Hippocampal formation (tissue), 2 donors: ENCODE measurements at regions not wholly inside any gene's neighbourhood (a gene's known extent, or its start where the extent isn't known, plus 50 kb on each side); places are given as distances from the start of the nearest gene placed in this dataset.
"Not testable (repeated sequence)": the region's sequence is repeated elsewhere in the genome, so short reads cannot be mapped to it uniquely, and the experiment has no call there.

Experiments
- DNase-seq, 2 donors: peaks; one replicate each; lab custom pipeline; 2025; lab: John Stamatoyannopoulos, UW

DNA sequence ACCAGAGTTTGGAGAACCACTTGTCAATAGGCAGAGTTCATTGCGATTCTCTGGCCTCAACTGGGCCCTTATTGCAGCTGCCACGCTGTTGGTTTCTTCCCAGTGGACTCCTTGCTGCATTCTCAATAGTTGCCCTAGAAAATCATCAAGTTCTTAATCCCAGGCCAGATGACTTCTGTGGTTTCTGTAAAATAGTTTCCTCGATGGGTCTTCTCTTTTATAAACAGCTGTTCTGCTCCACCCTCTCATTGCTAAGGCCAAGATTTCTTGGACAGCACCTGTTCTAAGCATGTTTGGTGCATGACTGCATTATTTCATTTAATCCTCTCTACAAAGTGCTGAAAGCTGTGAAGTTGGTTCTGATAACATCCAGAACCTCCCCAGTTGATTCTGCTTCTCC is 131.0 kb downstream of the BCL2L11 start:
- DNase-seq: no peak

DNA sequence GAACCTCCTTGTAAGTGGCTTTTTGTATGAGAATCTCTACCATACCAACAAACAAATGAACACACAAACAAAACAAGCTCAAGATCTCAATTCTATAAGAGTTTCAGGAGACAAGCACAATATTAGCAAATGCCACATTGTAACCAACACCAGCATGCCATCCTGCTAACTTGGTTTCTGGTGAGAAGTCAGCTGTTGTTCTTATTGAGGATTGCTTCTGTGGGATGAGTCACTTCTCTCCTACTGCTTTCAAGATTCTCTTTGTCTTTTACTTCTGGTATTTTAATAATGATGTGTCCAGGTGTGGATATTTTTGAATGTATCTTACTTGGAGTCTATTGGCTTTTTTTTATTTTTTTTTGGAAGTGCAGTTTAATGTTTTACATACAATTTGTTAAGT is 131.7 kb downstream of the BCL2L11 start:
- no peak for DNase-seq

DNA sequence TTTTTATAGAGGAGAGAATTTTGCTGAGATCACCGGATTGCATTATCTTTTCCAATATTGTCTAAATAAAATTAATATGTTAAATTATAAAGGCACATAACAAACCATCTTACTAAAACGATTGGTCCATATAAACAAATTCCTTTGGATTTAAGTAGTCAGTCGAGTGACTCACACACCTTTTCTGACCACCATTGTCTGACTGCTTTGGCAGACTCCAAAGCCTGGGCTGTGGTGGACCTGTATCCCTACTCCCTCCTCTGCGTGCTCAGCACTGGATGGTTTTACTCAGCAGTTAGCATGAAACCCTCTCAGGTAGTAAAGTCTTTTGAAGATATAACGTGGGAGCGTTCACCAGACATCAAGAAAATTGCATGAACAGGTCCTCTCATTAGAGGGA is 134.2 kb downstream of the BCL2L11 start:
- DNase-seq: not testable (repeated sequence)

DNA sequence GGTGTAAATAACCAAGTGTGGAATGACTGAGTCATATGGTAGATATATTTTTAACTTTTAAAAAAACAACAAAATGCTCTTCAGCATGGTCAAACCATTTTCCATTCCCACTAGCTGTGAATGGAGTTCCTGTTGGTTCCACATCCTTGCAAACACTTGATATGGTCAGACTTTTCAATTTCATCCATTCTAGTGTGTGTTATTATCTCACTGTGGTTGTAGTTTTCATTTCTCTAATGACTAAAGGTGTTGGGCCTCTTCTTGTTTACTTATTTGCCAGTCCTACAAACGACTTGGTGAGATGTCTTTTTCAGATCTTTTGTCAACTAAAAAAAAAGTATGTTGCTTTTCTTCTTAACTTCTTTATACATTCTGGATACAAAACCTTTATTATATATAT is 135.9 kb downstream of the BCL2L11 start:
- not testable (repeated sequence) for DNase-seq

DNA sequence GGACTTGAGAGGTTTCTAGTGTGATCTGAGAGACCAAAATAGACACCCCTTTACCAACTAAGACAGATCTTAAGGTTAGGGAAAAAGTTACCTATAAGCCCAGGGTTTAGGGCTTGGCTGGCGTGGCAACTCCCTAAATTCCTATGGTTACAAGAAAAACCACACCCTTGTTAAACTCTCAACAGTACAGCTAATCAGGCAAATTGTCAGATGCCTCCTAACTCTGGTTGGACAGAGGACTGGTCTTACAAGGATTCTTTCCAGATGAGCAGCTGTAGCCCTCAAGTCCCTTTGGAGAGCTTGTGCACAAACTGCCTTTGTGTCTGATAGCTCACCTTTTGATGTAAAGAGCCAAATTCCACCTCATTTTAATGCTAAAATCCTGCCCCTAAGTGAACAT is 136.9 kb downstream of the BCL2L11 start:
- not testable (repeated sequence) for DNase-seq

DNA sequence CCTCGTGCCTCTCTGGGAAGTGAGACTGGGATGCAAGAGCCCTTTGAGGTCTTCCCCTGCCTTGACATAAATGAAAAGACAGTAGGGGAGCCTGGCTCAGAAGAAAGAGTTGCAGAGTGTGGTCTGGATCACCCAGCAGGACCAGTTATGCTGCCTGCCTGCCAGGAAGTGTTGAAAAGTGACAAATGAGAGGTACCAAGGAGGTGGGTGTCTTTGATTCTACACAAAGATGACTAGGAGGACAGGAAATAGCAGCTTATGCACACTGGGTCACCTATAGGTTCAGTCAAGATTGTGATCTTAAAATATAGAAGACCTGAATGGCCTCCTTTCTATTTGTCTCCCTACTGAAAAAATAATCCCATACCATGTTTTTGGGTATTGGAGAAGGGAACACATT is 137.6 kb downstream of the BCL2L11 start:
- not testable (repeated sequence) for DNase-seq

DNA sequence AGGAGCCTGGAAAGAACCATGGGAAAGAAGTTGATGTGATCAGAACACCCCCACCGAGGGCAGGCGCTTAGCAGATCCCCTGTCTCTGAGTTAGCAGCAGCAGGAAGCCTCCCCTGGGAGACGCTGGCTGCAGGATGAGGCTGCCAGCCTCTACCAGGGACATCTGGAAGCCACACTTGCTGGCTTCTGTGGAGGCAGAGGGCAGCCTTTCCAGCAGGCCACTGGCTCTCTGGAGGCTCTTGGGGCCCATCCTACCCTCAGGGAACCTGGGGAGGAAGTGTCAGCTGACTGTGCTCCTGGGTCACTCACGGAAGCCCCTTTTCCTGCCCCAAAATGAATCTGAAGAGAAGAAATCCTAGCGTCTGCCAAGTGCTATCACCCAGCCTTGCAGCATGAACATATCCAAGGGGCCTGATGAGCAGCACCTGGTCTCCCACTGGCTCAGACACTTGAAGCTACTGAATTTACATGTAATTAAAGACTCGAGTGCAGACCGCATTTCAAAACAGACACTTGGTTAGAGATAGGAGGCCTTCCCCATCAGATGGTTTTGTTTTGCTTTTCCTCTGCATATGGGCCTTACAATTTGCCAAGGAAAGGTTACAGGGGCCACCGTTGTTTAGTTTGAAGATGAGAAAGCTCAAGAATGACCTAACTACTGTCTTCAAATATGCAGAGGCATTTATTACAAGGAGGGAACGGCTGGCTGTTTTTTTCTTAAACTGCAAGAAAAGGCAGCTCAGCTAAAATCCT is 142.1 kb downstream of the BCL2L11 start:
- not testable (repeated sequence) for DNase-seq

DNA sequence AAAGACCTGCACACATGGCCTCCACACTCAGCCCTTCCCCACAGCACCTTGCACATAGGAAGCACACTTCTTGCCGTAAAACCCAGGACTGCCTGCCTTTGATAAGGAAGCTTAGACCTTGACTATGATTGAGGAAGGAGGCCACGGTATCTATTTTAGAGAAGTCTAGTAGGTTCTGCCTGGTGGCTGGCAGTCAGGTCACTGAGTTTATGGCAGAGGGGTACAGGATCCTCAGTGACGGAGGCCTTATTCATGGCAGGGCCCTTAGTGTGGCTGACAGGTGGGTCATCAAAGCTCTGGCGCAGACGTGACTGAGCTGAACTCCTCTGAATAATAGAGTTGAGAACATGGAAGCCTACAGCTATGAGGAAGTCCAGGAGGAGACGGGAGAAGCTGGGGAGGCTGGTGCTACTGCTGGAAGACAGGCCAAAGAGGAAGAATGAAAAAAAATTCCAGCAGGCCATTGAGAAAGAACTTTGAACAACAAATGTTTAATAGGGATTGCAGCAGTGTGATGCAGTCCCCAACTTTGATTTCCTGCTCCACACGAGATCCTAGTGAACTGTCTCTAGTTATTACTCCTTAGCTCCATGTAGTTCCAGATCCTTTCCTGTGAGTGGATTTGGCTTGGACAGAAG is 142.8 kb downstream of the BCL2L11 start:
- not testable (repeated sequence) for DNase-seq

DNA sequence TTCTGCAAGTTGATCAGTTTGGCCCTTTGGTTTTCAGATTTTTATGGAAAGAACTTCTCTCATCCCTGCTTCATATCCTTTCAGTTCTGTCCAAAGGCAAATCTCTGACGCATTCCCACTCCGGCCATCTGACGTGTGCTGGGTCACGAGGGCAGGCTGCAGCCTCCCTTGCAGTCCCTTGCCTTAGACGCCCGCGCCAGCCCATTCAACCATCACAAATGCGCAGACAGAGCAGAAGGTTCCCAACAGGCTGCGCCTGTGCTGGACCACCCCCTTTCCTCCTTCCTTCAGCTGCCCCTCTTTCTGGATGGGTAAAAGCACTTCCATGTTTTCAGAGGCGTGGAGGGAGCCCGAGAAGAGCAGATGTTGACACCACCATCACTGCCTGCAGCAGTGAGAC is 144.2 kb downstream of the BCL2L11 start:
- DNase-seq: not testable (repeated sequence)

DNA sequence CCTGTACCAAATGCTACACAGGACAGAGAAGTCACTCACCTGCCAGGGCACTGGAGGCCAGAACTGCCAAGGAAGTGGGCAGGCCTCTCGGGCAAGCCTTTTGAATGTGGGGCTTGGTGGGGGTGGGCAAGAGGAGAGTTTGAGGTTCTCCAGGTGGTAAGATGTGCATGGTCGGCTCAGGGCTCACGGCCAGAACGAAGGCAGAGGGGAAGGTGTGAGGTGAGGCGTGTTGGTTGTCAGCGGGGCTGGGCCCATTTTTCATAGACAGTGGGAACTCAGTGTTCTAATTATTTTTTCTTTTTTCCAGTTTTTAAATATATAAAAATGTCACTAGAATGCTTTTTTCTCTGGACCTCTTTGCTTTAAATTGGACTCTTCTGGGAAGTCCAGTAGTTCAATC is 145.8 kb downstream of the BCL2L11 start:
- DNase-seq: not testable (repeated sequence)

DNA sequence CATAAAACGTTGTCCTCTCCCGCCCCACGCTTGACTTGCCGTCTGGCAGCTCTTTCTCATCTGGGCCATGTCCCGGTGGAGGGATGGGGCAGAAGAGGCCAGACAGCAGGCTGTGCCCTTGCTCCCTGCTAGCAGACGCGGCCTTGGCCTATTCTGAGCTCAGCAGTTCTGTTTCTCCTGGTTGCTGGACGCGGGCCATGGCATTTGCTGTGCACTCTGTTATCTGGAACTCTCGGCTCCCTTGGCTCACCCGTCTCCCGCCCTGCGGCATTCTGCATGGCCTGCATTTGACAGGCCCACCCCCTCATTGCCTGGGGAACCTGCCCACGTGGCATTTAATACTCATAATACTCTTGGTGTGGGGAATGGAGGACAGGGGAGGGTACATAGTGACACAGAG is 146.3 kb downstream of the BCL2L11 start:
- DNase-seq: not testable (repeated sequence)

DNA sequence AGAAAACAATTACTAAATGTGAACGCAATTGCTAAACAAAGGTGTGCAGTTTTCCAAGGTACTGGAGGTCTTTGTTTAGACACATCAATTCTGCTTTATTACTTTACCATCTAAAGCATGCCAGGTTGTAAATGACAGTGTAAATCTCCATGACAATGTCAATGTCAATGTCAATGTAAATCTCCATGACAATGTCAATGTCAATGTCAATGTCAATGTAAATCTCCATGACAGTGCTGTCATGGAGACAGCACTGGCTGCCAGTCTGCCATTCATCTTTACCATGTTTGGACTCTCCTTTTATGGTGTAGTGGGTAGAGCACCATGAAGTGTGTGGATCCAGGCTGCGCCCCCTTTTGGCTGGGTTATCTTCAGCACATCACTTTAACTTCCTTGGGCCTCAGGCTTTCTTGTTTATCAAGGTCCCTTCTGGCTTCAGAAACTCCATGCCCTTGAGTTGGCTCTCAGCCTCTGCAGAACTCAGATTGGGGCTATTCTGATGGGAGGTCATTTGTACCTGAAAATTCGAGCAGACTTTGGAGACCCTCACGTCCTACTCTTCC is 149.1 kb downstream of the BCL2L11 start:
- not testable (repeated sequence) for DNase-seq

DNA sequence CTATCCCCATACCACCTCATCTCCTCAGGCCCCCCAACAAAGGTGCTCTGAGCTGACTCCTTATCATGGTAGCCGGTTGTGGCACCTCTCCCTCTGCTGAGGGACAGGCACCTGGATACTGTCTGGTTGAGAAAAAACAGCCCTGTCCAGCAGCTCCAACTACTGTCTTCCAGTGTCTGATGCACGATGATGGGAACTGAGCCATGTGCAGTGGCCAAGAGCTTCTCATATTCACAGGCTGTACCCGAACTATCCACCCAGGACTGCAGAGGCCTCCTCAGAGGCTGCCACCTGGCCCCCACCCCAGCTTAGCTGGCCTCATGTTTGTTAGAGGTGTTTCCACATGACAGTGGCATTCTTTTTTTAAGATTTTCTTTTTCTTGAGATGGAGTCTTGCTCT is 149.9 kb downstream of the BCL2L11 start:
- not testable (repeated sequence) for DNase-seq

DNA sequence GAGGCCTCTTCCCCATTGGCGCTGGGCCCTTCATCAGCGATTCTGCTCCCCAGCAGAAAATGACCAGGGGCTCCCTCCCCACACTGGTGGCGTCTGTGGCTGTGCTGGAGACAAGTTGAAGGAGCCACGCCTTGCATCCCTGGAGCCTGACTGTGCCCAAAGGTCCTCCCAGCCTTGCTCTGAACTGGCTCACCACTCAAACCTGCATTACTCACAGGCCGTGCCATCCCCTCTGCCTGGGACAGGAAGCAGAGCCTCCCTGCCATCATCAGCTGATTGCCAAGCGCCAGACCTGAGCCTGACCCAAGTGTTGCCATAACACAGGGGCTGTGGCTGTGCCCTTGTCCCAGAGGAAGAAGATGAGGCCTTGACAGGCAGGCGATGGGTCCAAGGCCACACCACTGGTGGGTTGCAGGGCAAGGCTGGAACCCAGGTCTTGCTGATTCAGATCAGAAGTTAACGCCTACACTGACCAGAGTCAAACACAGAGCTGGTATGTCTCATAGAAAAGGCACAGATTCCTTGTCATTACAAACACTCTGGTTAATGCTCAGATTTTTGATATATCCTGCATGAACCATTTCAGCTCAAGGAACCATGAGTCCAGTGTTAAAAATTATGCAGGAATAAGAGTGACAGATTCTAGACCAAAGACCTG is 151.1 kb downstream of the BCL2L11 start:
- not testable (repeated sequence) for DNase-seq

DNA sequence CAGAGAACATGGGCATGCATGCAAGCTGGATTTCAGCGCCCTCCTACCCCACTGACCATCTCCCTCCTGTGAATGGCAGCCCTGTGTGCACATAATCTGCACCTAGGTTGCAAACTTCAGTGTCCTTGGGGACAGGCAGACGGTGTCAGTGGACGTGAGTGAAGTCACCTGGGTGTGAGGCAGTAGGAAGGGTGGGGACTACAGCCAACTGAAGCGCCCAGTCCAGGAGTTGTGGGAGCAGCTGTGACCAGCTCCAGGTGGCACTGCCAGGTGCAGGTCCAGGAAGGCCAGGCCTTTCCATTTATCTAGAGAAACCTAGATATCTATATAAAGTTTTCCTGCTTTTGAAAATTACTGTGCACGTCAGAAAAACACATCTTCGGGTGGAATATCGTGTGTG is 152.3 kb downstream of the BCL2L11 start:
- not testable (repeated sequence) for DNase-seq

DNA sequence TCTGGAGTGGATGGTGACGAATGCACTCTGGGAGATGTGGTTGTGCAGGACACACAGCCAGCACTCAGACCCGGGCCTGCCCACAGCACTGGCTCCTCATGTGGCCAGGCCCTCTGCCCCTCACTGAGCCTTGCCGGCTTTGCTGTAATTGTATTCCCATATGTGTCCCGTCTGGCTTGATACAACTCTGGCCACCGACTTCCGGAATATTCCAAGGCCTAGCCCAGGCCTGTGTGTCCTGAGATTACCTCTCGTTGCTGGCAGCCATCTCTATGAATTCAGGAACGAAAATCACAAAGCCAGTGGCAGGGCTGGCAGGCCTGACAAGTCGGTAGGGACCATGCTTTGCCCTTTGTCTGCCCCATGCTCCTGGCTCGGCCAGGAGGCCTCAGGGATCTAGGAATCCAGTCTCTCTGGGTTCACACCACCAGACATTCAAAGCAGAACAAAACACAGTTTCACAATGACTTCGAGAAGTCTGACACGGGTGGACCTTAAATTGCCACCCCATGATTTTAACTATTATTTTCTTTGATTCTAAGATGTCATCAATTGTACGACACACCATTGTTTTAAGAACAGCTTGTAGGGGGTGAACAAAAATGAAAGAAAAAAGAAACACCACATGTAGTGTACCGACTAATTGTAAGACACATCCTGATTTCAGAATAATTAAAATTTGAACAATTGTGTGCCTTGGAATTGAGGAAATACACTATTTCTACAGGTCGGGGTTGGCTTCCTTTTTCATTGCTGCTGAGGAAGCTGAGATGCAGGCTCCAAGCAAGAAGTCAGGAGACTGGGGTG is 154.5 kb downstream of the BCL2L11 start:
- not testable (repeated sequence) for DNase-seq

DNA sequence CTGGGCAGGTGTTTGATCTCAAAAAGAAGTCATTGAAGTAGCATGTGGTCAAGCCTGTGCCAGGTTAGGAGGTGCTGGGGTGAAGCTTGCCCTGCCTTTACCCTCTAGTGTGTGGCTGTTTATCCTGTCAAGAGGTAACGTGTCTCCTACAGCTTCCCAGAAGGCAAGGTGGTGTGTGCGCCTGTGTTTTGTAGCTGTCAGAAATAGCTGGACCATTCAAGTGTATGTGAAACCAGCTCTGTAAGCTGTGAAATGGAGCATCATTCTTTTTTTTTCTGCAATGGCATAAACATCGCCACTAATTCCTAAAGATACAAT is 155.1 kb downstream of the BCL2L11 start:
- DNase-seq: not testable (repeated sequence)

DNA sequence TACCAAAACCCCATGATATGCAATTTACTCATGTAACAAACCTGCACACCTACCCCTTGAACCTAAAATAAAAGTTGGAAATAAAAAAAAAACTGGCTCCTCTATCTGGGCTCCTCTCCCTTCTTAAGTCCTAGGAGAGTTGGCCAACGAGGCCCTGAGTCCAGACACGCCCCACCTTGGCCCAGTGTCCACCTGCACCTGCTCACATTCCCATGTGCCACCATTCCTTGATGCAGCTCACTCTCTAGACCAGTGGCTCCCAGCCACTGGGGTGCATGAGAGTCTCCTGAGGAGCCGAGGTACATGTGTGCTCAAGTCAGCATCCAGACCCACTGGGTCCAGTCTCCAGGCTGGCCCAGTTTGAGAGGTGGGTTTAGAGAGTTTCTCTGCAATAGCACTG is 157.4 kb downstream of the BCL2L11 start:
- not testable (repeated sequence) for DNase-seq

DNA sequence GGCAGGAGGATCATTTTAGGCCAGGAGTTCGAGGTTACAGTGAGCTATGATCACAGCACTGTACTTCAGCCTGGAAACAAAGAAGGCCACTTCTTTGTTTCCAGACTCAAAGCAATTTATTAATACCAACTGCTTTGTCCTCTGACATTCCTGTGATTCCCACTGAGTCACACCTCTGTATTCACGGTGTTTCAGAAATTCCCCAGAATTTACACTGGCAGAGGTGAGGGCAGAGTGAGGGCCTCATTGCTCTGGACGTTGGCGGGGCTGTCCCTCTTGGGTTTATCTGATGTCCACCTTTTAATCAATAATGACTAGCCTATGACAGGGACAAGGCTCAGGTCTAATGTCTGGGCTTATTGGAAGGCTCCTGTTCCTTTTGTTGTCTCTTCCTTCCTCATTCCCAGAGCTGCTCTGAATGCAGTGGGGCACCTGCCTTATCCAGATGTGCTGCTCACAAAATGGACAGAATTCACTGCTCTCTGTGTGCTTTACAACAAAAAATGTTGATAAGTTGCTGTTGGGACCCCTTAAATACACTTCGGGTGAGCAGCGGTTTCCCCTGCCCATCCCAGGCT is 160.1 kb downstream of the BCL2L11 start:
- DNase-seq: not testable (repeated sequence)

DNA sequence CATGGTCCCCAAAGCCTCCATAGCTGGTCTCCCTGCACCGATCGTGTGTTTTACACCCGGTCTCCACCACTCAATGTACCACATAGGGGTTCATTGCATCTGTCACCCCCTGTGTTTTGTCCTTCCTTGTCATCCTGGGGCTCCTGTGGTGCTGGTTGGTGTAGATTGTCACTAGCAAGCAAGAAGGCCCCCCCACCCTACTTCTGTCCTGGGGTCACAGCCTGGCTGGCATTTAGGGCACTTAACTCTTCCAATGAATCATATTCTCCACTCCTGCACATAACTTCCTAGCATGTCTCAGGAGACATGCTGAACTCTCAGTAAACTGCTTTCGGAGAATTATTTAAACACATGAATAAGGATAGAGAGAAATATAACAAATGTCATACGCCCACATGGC is 161.4 kb downstream of the BCL2L11 start:
- not testable (repeated sequence) for DNase-seq
